HAP-1 (cell line): ENCODE measurements at regions not wholly inside any gene's neighbourhood (a gene's known extent, or its start where the extent isn't known, plus 50 kb on each side); places are given as distances from the start of the nearest gene placed in this dataset.
"Not testable (repeated sequence)": the region's sequence is repeated elsewhere in the genome, so short reads cannot be mapped to it uniquely, and the experiment has no call there.

ENCODE experiments used
- DNase-seq, 2 experiments: peaks; one replicate each; pipeline ENCODE4 v3.0.0-alpha.2; 2016 to 2020; ENCODE audit warnings: low spot score in 2 of 2
- H3K27me3 ChIP-seq: fragments of 250-450 bp; sonication (Bioruptor Pico); 2 replicates; pipeline ENCODE4 v1.5.1; 2020; ENCODE audit warnings: low read depth, mild to moderate bottlenecking, moderate library complexity
- H3K36me3 ChIP-seq: fragments of 250-450 bp; sonication (Bioruptor Pico); replicated peaks from 2 replicates; pipeline ENCODE4 v1.5.1; 2020; ENCODE audit warnings: mild to moderate bottlenecking
- H3K4me1 ChIP-seq: fragments of 250-450 bp; sonication (Bioruptor Pico); 2 replicates; pipeline ENCODE4 v1.5.1; 2020; ENCODE audit warnings: mild to moderate bottlenecking
- H3K4me3 ChIP-seq: fragments of 250-450 bp; sonication (Bioruptor Pico); 2 replicates; pipeline ENCODE4 v1.5.1; 2020; ENCODE audit warnings: mild to moderate bottlenecking, moderate library complexity
- H3K9me3 ChIP-seq: fragments of 250-450 bp; sonication (Bioruptor Pico); 2 replicates; pipeline ENCODE4 v1.5.1; 2020; ENCODE audit warnings: mild to moderate bottlenecking, moderate library complexity
- in situ Hi-C: fragments of 300-500 bp; cut with MboI; formaldehyde crosslinking; loops from 3 replicates; pipeline ENCODE4 v1.14.3; 2020; ENCODE audit warnings: low sequenced_read_pairs, inconsistent platforms, mixed read lengths

- Histone ChIP-seq H3K27me3 (no peaks in the 10 kb centered on the region), H3K4me3 (no peak overlapping the region), H3K9me3 (no peaks in the 10 kb centered on the region; the same call in 1 of the 2 replicates), H3K4me1 (peaks cover 4% of the 10 kb centered on the region; the same call in 1 of the 2 replicates), H3K36me3 (no peaks in the 10 kb centered on the region; the same call in 1 of the 2 replicates)
- DNase-seq = no peak
- in situ Hi-C loops = no loop called here
These were observed 752.5 kb upstream of the ZWINT start for GRCh38 chr10:57113545-57113944.

DNA sequence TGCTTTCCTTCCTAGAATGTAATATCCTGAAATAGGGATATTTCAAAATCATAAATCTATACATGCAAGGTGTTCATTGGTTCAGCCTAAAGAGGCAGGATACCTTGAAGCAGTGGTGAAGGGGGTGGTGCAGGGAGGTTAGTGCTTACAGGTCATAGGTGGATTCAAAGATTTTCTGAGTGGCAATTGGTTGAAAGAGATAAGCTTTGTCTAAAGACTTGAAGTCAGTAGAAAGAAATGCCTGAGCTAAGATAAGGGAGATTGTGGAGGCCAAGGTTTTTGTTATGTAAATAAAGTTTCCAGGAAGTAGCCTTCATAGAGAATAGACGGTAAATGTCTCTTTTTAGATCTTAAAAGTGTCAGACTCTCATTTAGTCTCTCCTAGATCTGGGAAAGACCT lies 741.2 kb upstream of the ZWINT start:
- H3K4me3 ChIP-seq = no peak overlapping the region
- peaks cover 23% of the 10 kb centered on the region for H3K4me1 ChIP-seq
- in situ Hi-C loops = no loop called here
- H3K9me3 ChIP-seq = no peaks in the 10 kb centered on the region
- H3K27me3 ChIP-seq = no peaks in the 10 kb centered on the region
- peak; percentile 65 to 97 for DNase-seq
- no peaks in the 10 kb centered on the region for H3K36me3 ChIP-seq

DNA sequence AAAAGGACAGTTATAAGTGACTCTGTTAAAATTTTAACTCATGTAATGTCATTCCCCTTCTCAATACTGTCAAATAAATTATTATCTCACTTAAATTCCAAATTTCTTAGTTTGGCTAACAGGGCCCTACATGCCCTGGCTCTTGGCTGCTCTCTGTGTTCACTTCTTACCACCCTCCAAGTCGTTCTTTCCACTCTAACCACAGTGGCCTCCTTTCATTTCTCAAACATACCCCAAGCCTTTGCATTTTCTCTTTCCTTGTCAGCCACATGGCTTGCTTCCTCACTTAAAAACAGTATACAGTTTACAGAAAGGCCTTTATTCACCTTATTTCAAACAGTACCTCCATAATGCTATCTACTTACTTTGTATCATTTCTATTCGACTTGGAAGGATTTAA lies 737.1 kb upstream of the ZWINT start:
- Histone ChIP-seq H3K9me3 (no peaks in the 10 kb centered on the region), H3K4me1 (peaks cover 13% of the 10 kb centered on the region), H3K4me3 (no peak overlapping the region), H3K36me3 (no peaks in the 10 kb centered on the region), H3K27me3 (no peaks in the 10 kb centered on the region)
- no peak for DNase-seq
- in situ Hi-C loops = no loop called here

GRCh38 chr10:57096044-57096443 lies 735.0 kb upstream of the ZWINT start:
- Histone ChIP-seq H3K9me3 (no peaks in the 10 kb centered on the region), H3K4me1 (no peaks in the 10 kb centered on the region), H3K27me3 (no peaks in the 10 kb centered on the region), H3K36me3 (no peaks in the 10 kb centered on the region), H3K4me3 (no peak overlapping the region)
- DNase-seq = no peak
- in situ Hi-C loops = no loop called here

- DNase-seq = no peak
- Histone ChIP-seq H3K4me3 (no peak overlapping the region), H3K27me3 (no peaks in the 10 kb centered on the region), H3K9me3 (no peaks in the 10 kb centered on the region; the same call in 1 of the 2 replicates), H3K4me1 (no peaks in the 10 kb centered on the region), H3K36me3 (no peaks in the 10 kb centered on the region)
- in situ Hi-C loops = no loop called here
These were observed 733.9 kb upstream of the ZWINT start for GRCh38 chr10:57094965-57095364.

- no peaks in the 10 kb centered on the region for H3K4me1 ChIP-seq
- H3K9me3 ChIP-seq = no peaks in the 10 kb centered on the region; the same call in 1 of the 2 replicates
- H3K4me3 ChIP-seq = no peak overlapping the region
- H3K36me3 ChIP-seq = no peaks in the 10 kb centered on the region
- DNase-seq = no peak
- no peaks in the 10 kb centered on the region for H3K27me3 ChIP-seq
- in situ Hi-C loops = no loop called here
These were observed 733.0 kb upstream of the ZWINT start for GRCh38 chr10:57094083-57094482.

DNA sequence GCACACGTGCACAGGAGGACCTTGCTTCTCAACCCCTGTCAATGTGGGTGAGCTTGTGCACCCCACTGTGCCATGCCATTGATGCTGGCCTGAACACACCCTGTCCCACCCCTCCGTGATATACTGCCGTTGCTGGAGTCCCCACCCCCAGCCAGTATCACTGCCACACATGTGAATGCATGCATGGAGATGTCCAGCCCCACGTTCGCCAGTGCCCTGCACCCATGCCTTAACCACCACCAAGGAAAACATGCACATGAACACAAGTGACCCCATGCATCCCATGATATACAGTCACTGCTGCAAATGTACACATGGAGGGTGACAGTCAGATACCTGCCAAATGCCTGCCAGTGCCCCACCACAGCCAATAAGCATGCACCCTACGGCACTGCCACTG lies 692.5 kb upstream of the ZWINT start:
- Histone ChIP-seq H3K36me3 (no peaks in the 10 kb centered on the region), H3K4me1 (peaks cover 7% of the 10 kb centered on the region; the same call in 1 of the 2 replicates), H3K27me3 (no peaks in the 10 kb centered on the region), H3K9me3 (no peaks in the 10 kb centered on the region), H3K4me3 (no peak overlapping the region)
- no peak for DNase-seq
- in situ Hi-C loops = no loop called here

- Histone ChIP-seq H3K9me3 (no peaks in the 10 kb centered on the region), H3K36me3 (no peaks in the 10 kb centered on the region), H3K27me3 (no peaks in the 10 kb centered on the region), H3K4me3 (no peak overlapping the region), H3K4me1 (peaks cover 3% of the 10 kb centered on the region; the same call in 1 of the 2 replicates)
- in situ Hi-C loops = no loop called here
- no peak for DNase-seq
These were observed 688.0 kb upstream of the ZWINT start for GRCh38 chr10:57049096-57049495.

DNA sequence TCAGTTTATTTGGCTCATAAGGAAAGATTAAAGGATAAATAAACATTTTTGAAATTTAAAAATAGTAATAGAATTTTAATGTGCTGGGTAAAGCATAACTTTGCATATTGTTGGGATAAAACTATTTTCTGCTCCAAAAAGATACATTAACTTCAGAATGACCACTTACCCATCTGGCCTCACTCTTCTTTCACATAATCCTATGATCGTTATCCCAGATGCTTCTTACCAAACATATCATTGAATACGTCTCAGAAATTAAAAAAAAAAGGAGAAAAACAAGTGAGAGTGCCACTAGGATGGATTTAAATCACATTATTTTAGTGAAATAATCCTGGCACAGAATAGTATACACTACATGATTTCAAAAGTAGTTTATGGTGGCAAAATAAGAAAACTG lies 677.5 kb upstream of the ZWINT start:
- in situ Hi-C loops = no loop called here
- no peaks in the 10 kb centered on the region for H3K4me1 ChIP-seq
- H3K27me3 ChIP-seq = no peaks in the 10 kb centered on the region
- DNase-seq = no peak
- no peak overlapping the region for H3K4me3 ChIP-seq
- no peaks in the 10 kb centered on the region for H3K9me3 ChIP-seq
- H3K36me3 ChIP-seq = no peaks in the 10 kb centered on the region

DNA sequence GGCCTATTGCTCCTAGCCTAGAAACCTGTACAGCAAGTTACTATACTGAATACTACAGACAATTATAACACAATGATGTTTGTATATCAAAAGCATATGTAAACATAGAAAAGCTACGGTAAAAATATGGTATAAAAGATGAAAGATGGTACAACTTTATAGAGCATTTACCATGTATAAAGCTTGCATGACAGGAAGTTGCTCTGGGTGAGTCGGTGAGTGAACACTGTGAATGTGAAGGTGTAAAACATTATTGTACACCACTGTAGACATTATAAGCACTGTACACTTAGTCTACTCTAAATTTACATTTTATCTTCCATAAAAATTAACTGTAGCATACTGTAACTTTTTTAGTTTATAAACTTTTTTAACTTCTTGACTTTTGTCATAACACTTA lies 674.3 kb upstream of the ZWINT start:
- Histone ChIP-seq H3K36me3 (no peaks in the 10 kb centered on the region), H3K4me3 (no peak overlapping the region), H3K27me3 (no peaks in the 10 kb centered on the region), H3K4me1 (no peaks in the 10 kb centered on the region), H3K9me3 (peaks cover 6% of the 10 kb centered on the region; the same call in 1 of the 2 replicates)
- DNase-seq = no peak
- in situ Hi-C loops = no loop called here

DNA sequence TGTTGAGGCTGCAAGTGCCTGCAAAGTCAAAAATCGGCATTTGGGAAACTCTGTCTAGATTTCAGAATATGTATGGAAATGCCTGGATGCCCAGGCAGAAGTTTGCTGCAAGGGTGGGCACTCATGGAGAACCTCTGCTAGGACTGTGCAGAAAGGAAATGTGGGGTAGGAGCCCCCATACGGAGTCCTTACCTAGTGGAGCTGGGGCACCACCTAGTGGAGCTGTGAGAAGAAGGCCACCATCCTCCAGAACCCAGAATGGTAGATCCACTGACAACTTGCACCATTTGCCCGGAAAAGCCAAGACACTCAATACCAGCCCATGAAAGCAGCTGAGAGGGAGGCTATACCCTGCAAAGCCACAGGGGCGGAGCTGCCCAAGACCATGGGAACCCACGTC lies 671.2 kb upstream of the ZWINT start:
- in situ Hi-C loops, H3K27me3 ChIP-seq, DNase-seq, H3K36me3 ChIP-seq, H3K9me3 ChIP-seq, H3K4me3 ChIP-seq, H3K4me1 ChIP-seq: not testable (repeated sequence)

DNA sequence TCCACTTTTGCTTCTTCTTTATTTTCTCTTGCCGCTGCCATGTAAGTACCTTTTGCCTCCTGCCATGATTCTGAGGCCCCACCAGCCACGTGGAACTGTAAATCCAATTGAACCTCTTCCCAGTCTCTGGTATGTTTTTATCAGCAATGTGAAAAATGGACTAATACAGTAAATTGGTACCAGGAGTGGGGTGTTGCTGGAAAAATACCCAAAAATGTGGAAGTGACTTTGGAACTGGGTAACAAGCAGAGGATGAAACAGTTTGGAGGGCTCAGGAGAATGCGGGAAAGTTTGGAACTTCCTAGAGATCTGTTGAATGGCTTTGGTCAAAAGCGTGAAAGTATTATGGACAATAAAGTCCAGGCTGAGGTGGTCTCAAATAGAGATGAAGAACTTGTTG lies 670.3 kb upstream of the ZWINT start:
- Histone ChIP-seq H3K27me3 (no peaks in the 10 kb centered on the region), H3K9me3 (peaks cover 6% of the 10 kb centered on the region; the same call in 1 of the 2 replicates), H3K4me3 (no peak overlapping the region), H3K4me1 (no peaks in the 10 kb centered on the region), H3K36me3 (no peaks in the 10 kb centered on the region)
- in situ Hi-C loops = no loop called here
- no peak for DNase-seq

DNA sequence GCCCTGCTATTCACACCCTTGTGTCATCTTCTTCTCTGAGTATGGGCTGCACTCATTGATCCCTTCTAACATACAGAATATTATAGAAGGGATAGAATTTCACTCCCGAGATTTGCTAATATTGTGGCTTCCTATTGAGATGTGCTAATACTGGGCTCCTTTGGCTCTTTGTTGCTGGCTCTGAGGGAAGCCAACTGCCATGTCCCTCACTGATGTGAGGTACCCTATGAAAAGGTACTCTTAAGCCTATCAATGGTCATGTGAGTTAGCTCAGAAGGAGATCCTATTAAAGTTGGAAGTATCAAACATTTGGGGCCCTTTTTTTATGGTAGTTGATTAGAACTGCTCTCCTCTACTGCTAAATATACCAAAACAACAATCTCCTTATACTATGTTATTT lies 665.2 kb upstream of the ZWINT start:
- in situ Hi-C loops = no loop called here
- H3K9me3 ChIP-seq = peaks cover 5% of the 10 kb centered on the region; the same call in 1 of the 2 replicates
- no peaks in the 10 kb centered on the region for H3K36me3 ChIP-seq
- no peaks in the 10 kb centered on the region for H3K4me1 ChIP-seq
- DNase-seq = no peak
- H3K27me3 ChIP-seq = no peaks in the 10 kb centered on the region
- H3K4me3 ChIP-seq = no peak overlapping the region

GRCh38 chr10:57023626-57024025 lies 662.6 kb upstream of the ZWINT start:
- H3K27me3 ChIP-seq = no peaks in the 10 kb centered on the region
- in situ Hi-C loops = no loop called here
- no peak overlapping the region for H3K4me3 ChIP-seq
- H3K9me3 ChIP-seq = no peaks in the 10 kb centered on the region; the same call in 1 of the 2 replicates
- peaks cover 6% of the 10 kb centered on the region for H3K4me1 ChIP-seq
- DNase-seq = no peak
- no peaks in the 10 kb centered on the region for H3K36me3 ChIP-seq

DNA sequence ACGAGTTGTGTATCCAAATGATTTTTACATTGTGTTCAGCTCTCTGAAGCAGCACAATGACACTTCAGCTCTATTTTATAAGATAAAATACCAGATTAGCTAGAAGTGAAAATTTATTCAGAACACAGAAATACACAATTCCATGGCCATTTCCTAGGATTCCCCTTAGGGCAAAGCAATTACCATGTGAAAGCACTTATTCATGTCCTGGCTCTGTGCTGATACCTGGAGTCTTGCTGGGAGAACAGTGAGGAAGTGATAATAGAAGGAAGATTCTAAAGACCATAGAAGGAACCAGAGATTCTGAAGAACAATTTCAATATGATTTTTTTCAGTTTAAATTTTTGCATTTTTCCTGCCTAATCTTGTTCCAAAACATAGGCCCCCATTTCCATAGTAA lies 657.4 kb upstream of the ZWINT start:
- Histone ChIP-seq H3K27me3 (no peaks in the 10 kb centered on the region), H3K4me3 (no peak overlapping the region), H3K9me3 (peaks cover 4% of the 10 kb centered on the region; the same call in 1 of the 2 replicates), H3K4me1 (peaks cover 13% of the 10 kb centered on the region), H3K36me3 (no peaks in the 10 kb centered on the region)
- in situ Hi-C loops = no loop called here
- DNase-seq = peak; percentile 64 to 93
